ENCODE measurements at regions not wholly inside any gene's neighbourhood (a gene's known extent, or its start where the extent isn't known, plus 50 kb on each side); places are given as distances from the start of the nearest gene placed in this dataset.

DNA sequence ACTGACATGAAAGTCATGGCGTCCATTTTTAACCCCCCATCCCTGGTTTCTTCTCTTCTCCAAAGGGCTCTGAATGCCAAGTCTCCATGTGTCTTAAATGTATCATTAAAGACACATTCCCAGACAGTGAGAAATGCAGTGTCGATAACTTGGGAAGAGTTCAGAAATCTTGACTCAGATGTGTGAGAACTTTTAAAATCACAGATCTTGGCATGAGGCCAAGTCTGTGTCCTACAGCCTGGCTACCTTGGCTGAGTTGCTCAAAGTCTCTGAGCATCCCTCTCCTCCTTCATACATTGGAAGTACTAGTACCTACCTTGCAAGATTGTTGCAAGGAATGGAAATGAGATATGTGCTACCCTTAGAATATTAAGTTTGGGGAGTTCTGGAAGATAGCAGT is 1046.5 kb upstream of the RBFOX1 start:
- DNase-seq (ENCODE audit: low read depth, low spot score) = no peak

DNA sequence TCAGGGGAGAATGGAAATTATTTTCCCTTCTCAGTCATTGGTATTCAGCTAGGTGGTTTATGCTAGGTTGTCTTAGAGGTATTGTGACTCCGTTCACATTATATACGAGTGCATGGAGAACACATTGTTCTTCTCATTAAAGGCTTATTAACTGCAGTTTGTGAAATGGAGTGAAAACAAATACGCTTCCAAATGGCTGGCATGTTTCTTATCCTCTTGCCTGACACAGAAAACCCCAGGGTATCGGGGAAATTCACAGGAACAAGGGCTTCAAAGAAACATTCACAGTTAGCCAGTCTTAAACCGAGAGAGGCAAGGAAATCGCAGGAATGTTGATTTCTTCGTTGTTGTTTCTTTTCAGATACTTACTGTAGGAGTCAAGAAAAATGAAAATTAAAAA is 1047.9 kb upstream of the RBFOX1 start:
- no peak for DNase-seq (ENCODE audit: low read depth, low spot score)

DNA sequence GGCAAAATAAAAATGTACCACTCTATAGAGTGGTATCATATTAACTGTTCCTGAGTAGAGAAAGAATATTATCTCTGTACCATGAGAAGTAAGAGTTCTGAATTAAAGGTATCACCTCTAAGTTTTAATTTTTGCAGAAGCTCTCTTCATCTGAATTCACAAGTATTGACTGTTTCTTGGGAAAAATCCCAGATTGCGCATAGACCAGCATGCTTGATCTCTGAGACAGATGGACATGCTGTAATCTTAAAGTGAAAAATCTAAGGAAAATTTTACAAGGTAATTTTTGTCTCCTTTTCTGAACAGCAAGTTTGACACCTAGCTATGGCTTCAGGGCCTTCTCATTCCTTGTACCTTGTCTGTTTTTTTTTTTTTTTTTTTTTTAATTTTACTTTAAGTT is 1050.7 kb upstream of the RBFOX1 start:
- no peak for DNase-seq (ENCODE audit: low read depth, low spot score)

DNA sequence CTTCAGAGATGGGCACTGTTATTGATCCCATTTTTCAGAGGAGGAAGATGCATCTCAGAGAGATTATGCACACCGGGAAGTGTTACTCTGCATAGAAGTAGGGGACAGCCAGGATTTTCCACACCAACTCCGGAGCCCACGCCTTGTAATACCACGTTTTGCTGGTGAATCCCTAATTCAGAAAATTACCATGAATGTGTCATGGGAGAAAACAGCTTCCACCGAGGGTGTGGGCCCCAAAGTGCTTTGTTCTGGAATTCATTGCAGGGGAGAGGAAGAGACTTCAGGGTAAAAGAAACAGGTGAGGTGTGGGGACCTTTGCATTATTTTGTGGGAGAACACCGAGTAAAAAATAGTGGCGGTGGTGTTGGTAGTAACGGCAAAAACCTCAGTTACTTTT is 1051.4 kb upstream of the RBFOX1 start:
- DNase-seq (ENCODE audit: low read depth, low spot score) = no peak

DNA sequence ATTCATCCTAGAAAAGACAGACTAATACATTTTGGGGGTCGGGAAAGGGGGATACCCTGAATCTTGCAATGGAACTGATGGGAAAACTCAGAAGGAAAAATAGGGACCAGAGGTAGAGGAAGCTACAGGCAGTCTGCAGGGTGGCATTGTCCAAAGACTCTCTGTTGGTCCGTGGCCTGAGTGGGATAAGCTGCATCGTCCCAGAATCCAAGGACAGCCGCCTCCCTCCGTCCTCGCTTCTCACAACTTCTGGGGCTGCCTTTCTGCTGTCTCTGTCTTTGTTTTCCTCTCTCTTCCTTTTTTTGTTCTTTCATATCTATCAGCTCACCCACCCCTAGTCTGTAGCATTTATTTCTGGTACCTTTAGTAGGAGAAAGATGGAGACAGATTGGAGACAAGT is 1052.6 kb upstream of the RBFOX1 start:
- DNase-seq (ENCODE audit: low read depth, low spot score) = no peak

DNA sequence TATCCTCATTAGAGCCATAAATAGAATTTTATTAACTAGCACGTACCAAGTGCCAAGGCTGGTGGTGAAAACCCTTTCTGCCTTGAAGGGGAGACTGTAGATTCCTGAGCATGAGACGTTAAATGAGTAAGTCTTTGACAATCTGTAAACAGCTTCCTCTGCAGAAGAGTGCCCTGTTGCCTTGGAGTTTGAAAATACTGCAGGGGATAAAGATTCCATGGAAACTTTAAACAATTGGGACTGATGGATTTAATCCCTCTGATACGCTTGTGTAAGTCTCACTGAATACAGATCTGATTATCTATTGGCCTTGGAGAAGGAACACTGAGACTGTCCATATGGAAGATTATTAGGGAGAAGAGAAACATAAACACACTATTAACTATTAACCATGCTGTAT is 1053.4 kb upstream of the RBFOX1 start:
- DNase-seq (ENCODE audit: low read depth, low spot score) = no peak

DNA sequence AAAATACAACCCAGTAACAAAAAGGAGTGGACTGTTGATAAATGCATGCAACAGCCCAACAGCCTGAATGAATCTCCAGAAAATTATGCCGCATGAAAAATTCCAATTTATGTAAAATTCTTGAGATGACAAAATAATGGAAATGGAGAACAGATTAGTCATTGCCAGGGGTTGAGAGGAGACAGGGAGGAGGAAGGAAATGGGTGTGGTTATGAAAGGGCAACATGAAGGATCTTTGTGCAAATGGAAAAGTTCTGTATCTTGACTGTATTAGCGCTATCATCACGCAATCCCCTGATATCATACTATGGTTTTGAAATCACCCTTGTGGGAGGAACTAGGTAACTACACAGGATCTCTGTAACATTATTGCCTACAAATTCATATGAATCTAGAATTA is 1058.3 kb upstream of the RBFOX1 start:
- DNase-seq (ENCODE audit: low read depth, low spot score) = no peak

DNA sequence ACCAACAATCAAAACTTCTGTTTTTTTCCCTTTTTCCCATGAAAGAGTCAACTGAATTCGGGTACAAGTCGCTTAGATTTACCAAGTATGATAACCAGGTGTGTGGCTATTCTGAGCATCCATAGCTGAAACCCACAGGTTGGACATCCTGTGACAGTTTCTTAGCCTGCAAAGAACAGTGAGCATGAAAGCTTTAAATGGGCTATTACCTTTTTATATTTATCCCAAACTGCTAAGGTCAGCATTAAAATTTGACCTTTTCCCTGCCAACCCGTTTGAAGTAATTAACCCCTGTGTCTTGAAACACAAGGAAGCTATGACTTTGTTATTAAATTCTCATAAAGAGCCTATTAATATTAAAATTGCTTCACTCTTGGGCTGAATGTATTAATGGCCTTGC is 1065.0 kb upstream of the RBFOX1 start:
- DNase-seq (ENCODE audit: low read depth, low spot score) = no peak

DNA sequence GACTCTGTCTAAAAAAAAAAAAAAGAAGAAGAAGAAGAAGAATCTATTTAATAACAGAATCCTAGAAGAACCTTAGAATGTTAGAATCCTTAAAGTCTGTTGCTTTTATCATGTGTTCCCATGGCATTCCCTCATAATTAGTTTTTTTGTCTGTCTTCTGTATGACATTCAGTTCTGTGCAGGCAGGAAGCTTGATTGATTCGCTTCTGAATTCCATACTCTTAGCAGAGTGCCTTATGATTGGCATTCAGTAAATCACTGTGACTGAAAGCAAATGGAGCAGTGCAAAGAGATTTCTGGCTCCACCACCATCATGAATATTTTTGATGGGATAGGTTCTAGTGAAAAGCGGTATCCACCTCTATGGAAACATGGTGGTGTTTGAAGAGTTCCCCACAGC is 1065.9 kb upstream of the RBFOX1 start:
- no peak for DNase-seq (ENCODE audit: low read depth, low spot score)

DNA sequence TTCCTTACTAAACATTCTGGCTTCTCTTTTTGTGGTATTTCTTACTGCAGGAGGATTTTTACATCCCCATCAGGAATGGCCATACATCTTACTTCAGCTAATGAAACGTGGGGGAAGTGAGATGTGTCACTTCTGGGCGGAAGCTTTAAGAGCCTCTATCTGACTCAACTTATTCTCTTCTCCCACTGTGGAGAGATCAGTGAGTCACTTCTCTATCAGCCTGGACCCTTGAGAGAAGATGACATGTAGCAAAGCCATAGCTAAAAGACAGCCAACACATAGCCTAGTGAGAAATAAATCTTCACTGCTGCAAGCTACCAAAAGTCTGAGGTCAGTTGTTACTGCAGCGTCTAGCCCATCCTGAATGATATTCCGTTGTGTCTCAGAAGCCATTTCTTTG is 1066.7 kb upstream of the RBFOX1 start:
- DNase-seq (ENCODE audit: low read depth, low spot score) = no peak

DNA sequence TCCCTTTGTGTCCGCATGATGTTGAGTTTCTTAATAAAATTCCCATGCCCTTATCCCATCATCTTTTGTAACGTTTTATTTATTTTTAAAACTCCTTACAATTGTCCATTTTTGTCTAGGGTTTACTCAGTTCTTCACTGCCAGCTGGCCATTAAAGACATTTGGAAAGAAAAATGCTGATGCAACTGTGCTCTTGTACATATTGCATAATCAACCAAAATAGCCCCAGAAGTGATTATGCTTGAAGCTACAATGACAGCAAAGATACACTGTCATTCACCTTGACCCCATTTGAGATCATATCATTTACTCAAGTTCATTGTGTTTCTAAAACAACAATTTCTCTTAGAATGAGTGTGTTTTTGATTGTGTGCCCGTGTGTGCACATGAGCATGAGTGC is 1074.6 kb upstream of the RBFOX1 start:
- DNase-seq (ENCODE audit: low read depth, low spot score) = no peak

DNA sequence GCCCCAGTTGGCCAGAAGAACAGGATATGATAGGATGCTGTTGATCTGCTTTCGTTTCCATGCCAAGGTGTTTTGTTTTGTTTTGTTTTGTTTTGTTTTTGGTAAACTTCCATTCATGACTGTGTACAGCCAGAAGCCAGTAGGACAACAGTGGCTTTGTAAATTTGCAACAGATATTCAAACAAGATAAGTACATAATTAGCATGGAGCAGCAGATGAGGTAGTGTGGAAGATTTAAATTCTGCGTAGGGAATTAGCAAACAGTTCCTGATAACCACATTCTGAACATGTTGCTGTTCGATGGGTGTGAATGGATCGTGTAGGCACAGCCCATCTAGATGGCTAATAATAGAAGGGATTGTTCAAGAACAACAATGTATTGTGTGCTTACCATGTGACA is 1080.1 kb upstream of the RBFOX1 start:
- no peak for DNase-seq (ENCODE audit: low read depth, low spot score)

DNA sequence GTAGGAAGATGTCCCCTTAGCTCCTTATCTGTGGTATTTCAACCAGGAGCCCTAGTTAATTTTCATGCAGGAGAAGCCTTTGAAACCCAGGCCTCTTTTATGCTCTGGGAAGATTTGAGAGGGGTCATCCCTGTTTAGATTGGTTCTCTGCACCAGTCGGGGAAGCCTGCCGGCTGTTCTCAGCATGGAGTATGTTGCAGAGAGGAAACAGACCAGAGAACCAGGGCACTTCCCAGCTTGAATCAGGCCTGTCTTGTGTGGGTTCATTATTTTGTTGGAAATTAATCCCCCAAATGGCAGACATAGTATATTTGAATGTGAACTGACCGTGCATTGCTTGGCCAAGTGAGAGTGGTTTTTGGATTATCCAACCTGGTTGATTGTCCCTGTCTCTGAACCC is 1082.1 kb upstream of the RBFOX1 start:
- no peak for DNase-seq (ENCODE audit: low read depth, low spot score)

DNA sequence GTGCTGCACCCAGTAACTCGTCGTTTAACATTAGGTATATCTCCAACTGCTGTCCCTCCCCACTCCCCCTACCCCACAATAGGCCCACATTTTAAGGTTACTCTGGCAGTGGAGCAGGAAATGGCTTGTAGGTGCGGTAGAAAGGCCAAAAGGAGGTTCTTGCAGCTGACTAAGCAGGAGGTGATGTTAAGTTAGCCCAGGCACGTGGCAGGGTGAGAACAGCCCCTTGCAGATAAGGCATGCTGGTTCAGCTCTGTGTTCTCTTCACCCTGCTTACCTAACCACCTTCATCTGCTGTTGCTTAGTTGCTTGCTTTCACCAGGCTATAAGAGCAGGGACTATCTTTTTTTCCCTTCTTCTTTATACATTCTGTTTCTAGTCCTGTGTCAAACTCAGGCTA is 1082.8 kb upstream of the RBFOX1 start:
- no peak for DNase-seq (ENCODE audit: low read depth, low spot score)

DNA sequence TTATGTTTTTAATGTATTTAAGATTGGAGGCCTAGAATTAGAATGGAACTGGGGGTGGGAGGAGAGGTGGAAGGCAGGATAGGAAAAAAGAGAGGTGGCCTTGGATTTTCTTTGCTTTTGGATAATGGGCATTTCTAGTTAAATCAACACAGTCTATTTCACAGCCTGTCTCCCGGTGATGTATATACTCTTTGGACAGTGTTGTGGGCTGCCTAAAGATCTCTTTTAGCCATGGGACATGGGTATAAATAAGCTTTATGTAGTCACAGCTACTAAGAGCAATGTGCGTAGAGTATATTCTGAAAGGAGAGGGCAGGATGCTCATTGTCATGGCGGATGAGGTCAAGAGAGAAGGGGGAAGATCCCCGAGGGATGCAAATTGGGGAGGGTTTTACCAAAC is 1084.4 kb upstream of the RBFOX1 start:
- no peak for DNase-seq (ENCODE audit: low read depth, low spot score)

DNA sequence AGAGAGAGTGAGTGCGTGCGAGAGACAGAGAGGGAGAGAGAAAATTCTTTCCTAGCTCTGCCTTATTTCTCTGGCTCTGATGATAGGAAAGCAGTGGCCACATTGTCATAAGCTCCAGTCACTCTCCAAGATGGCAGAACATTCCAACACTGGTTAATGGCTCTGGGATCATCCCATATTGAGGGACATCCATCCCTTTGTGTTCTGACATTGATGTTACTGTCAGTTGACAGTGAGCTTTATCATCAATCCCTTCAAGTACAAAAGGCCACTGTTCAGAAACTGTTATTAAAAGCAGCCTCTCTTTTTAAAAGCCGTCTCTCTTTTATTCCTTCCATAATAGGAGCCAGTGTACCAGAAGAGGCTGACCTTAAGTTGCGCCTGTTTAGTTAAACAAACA is 1084.9 kb upstream of the RBFOX1 start:
- DNase-seq (ENCODE audit: low read depth, low spot score) = no peak

DNA sequence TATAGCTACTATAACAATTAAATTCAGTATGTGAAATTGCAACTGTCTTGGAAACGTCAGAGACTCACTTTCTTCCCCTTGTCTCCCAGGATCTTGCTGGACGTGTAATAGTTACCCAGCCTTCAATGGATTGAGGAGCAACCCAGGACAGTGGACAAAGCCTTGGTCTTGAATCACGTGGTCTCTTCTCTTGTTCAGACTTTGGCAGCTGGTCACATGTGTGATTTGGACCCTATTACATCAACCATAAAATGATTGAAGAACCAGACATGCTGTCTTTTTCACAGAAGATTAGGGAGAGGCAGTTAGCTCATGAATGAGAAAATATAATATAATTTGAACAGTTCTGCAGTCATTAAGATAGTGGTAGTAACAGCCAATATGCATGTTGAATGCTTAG is 1085.5 kb upstream of the RBFOX1 start:
- no peak for DNase-seq (ENCODE audit: low read depth, low spot score)

DNA sequence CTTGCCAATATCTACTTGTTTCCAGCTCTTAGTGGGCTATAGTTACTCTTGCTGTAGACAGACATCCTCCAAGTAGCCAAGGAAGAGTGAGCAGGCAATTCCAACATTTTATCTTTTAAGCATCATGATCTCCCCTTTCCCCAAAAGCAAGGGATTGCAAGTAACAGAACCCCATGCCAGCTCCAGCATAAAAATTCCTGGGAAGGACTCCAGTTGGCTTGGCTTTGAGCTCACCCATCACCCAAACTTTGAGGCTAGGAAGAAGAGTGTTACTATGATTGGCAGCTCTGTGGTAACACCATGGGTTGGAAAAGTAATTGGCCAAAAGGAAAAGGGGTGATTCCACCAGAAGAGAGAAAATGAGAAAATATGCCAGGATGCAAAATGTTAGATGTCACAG is 1086.4 kb upstream of the RBFOX1 start:
- no peak for DNase-seq (ENCODE audit: low read depth, low spot score)

DNA sequence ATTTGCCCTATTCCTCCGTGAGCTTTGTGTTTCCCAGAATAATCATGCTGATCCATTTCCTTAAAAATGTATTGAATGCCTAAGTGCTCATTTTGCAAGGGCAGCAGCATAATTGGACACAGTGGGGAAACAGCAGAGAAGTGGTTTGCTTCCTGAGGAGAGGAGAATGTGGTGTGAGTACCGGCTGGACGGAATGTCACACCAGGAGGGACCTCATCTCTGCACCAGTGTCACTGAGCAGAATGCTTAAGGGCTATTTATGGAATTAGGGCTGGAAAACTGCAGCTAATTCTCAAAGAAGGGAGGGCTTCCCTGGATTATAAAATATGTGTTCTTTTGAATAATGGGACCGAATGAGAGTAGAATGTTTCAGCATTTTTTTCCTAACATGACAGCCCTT is 1100.6 kb upstream of the RBFOX1 start:
- no peak for DNase-seq (ENCODE audit: low read depth, low spot score)

DNA sequence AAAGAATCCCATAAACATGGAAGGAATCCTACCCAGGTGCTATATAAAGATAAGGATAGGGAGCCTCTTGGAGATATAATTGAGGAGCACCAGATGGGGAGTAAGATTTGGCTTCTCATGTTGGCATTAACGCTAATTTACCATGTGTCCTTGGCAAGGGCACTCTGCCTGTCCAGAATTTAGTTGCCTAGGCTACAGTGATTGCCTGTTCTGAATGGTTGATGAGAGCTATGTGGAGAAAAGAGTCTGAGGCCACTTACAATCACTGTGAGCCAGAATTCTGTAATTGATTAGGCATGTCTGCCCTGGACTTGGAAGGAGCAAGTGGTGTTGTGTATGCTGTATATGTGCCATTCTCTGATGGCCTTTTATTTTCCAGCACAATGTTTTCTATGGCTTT is 1101.2 kb upstream of the RBFOX1 start:
- no peak for DNase-seq (ENCODE audit: low read depth, low spot score)

DNA sequence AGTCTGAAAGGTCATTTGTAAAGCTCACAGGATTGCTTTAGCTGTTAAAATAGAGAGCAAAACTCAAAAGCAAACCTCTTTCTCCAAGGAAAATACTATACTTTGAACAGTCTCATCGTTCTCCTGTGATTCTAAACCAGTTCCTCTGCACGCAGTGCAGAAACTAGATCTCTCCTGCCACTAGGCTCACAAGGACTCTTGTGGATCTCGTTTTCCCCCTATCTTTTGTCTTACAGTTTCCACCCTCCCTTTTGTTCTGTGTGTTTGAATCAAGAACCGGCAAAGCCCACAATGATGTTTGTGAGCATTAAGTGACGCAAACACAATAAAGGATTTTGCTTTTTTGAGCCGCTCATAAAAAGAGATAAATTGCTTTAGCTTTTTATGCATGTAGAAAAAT is 1103.5 kb upstream of the RBFOX1 start:
- no peak for DNase-seq (ENCODE audit: low read depth, low spot score)

DNA sequence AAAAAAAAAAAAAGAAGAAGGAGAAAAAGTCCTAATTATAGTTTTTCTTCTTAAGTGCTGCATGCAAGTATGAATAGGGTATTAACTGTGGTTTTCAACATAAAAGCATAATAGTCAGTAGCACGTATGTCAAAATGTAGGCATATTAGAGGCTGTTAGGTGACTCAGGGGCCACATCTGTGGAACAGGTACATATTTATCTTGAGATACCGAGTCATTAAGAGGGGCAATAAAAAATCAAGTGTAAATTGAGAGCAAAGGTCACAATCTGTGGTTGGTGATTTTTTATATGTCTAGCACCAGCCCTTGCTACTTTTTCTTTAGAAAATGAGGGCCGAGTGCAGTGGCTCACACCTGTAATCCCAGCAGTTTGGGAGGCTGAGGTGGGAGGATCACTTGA is 1113.8 kb upstream of the RBFOX1 start:
- DNase-seq (ENCODE audit: low read depth, low spot score) = no peak

DNA sequence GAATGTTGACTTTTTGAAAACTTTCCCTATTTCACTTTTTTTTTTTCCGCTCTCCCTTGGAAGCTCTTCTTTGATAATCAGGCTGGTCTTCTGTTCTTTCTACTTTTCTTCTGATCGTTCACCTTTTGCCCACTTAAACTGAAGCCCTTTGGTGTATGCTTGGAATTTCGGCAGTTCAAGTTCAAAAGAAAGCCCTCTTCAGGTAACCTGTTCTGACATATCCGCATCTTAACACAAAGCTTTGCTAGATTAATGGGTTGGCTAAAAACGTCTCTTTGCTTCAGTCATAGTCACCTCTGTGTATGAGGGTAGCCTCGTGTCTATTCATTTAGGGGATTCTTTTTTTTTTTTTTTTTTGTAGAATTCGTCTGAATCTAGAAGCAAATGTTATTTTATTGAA is 1115.8 kb upstream of the RBFOX1 start:
- no peak for DNase-seq (ENCODE audit: low read depth, low spot score)

DNA sequence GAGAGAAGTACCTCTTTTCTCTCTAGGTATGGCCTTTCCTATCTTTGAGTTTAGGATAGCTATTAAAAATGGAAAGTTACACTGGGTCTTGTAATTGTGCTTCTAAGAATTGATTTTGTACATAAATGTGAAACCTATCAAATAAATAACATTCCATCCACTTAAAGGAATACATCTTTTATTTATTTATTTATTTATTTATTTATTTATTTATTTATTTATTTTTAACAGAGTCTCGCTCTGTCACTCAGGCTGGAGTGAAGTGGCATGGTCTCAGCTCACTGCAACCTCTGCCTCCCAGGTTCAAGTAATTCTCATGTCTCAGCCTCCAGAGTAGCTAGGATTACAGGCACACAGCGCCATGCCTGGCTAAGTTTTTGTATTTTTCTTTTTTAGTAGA is 1114.0 kb upstream of the EEF2KMT start:
- DNase-seq (ENCODE audit: low read depth, low spot score) = no peak

DNA sequence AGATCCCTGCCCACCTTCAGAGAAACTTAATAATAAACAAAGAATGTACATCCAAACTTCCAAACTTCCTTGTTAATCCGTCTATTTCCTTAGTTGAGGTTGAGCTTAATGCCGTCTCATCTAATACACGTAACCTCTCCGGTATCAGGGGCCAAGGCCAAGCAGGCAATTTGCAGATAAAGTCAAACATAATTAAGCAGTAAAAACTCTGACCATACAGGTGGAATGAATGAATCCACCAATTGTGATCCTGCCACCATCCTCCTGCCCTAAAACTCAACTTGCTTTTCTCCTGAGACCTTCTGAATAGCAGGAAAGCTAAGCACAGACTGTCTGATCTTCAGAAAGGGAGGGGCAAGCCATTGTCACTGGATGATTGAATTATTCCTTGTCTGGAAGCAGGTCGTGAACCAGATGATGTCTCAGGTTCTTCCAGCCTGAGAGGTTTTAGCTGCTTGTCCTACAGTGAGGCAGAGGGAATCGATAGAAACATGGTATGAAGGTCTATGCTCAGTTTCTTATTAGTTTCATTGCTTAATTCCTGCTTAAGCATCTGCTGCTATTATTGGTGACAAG is 1111.8 kb upstream of the EEF2KMT start:
- DNase-seq (ENCODE audit: low read depth, low spot score) = no peak
